Left forelimb (tissue), 1 donor: ENCODE measurements at regions not wholly inside any gene's neighbourhood (a gene's known extent, or its start where the extent isn't known, plus 50 kb on each side); places are given as distances from the start of the nearest gene placed in this dataset.
"Not testable (repeated sequence)": the region's sequence is repeated elsewhere in the genome, so short reads cannot be mapped to it uniquely, and the experiment has no call there.

Experiments used
- DNase-seq: peaks from one replicate; pipeline ENCODE4 v3.0.0-alpha.2; 2018; ENCODE audit warnings: low spot score

DNA sequence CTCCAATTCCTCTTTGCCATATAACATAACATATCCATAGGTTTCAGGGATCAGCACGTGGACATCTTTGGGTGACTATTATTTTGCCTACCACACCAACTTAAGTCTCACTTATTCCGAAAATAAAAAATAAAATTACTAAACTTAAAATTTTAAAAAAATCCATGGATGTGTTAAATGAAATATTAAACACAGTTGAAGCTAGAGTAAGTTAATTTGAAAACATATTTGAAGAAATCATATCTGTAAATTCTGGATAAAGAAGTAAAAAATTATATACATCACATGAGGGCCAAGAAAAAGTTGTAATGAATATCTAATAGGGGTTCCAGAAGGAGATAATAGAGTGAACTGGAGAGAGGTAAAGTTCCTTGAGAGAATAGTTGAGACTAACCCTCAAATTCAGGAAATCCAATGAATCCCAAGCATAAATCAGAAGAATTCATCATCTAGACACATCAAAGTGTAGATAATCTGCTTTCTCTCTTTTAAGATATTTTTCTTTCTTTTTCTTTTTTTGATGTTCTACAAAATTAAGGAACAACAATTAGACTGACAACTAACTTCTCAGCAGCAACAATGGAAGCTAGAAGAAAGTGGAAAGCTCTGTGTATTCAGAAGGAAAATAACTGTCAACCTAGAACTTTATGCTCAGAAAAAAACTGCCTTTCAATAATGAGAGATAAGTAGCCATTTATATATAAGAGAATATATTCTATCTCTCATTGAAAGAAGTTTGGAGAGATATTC, 147.4 kb downstream of the ABHD5 start:
- DNase-seq, result no peak

DNA sequence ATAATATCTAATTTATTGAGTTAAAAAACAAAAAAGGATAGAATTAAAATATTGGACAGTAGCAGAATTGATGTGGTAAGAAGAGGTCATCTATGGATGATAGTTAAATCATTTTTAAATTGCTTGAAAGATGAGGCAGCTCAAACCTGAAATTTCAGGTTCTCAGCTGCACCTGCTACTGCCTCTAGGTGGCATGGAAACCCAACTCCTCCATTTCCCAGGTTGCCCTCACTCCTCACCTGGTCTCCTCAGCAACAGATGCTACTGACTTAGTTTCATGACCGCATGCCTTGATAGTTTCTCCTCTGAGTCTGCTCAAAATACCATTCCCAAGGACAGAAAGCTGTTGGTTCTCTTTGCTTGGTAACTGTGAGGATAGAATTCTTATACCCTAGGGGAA, 148.1 kb downstream of the ABHD5 start:
- DNase-seq, result no peak

DNA sequence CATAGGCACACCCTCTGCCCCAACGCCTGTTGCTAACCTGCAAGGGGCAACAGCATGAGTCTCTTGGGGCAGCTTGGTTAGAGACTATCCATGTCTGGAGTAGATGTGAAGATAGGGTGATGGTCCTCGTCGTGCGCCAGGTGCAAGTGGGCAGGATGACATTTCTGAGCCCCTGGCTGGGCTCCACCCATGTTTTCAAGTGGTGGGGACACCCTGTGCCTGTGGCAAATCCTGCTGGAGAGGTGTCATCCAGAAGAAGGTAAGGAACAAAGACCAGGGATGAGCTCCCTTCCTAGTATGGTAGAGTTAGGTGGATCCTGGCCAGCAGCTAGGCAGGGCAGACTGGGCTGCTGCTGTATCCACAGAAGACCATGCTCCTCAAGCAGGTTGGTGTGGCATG, 152.6 kb downstream of the ABHD5 start:
- DNase-seq, result peak; percentile 53

DNA sequence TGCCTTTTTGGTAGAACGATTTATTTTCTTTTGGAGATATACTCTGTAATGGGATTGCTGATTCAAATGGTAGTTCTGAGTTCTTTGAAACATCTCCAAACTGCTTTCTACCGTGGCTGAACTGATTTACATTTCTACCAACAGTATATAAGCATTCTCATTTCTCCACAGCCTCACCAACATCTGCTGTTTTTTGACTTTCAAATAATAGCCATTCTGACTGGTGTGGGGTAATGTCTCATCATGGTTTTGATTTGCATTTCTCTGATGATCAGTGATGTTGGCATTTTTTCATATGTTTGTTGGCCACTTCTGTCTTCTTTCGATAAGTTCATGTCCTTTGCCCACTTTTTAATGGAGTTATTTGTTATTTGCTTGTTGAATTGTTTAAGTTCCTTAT, 154.0 kb downstream of the ABHD5 start:
- DNase-seq, result no peak

DNA sequence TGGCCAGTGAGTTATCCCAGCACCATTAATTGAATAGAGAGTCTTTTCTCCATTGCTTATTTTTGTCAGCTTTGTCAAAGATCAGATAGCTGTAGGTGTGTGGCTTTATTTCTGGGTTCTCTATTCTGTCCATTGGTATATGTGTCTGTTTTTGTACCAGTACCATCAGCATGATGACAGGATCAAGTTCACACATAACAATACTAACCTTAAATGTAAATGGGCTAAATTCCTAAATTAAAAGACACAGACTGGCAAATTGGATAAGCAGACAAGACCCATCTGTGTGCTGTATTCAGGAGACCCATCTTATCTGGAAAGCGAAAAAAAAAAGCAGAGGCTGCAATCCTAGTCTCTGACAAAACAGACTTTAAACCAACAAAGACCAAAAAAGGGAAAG, 154.8 kb downstream of the ABHD5 start:
- not testable (repeated sequence) for DNase-seq

DNA sequence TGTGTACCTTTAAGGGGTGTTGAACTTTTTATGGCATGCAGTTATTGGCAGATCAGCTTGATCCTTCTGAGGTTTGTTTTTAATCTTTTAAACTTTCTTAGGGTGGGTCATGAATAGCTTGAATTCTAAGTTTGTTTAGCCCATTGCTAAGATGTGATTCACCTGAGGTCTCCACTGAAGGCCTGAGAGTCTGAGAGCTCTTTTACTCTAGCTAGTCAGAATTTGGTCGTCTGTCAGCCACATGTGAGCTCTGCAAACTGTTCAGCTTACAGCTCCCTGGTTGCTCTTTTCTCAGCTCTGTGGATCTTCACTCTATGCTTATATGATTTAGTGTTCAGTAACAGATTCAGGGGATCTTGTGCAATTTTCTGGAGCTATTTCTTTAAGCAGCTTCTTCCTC, 161.3 kb downstream of the ABHD5 start:
- DNase-seq, result no peak

DNA sequence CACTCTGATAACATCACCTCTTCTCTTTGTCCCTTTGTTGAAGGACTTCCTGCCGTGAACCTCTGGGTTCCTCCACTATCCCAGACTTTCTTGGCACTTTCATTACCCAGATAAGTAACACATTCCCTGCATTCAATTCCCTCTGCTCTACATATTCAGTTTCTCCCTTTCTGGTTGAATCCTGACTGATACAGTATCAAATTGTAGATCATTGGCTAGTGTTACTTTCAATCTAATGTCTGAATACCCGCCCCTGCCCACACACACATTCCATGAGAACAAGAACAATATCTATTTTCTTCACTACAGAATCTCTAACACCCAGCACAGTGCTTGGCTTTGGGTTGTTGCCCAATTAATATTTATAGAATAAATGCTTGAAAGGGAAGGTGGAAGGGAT, 163.5 kb downstream of the ABHD5 start:
- DNase-seq, result no peak

DNA sequence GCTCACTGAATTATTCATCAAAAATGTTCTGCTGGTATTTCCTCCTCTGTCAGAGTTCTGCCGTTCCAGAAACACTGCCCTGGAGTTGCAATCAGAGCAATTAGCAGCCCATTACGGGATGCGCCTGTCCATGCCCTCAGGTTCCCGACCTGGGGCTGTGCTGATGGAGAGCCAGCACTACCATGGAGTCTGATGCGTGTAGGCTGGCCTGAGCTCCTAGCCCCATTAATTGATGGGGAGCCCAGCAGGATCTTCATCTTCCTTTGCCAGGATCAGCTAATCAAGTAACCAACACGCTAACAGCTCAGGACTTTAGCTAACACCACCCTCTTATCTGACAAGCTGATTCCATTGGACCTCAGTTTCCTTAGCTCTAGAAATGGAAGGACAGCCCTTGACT, 164.2 kb downstream of the ABHD5 start:
- DNase-seq, result no peak

DNA sequence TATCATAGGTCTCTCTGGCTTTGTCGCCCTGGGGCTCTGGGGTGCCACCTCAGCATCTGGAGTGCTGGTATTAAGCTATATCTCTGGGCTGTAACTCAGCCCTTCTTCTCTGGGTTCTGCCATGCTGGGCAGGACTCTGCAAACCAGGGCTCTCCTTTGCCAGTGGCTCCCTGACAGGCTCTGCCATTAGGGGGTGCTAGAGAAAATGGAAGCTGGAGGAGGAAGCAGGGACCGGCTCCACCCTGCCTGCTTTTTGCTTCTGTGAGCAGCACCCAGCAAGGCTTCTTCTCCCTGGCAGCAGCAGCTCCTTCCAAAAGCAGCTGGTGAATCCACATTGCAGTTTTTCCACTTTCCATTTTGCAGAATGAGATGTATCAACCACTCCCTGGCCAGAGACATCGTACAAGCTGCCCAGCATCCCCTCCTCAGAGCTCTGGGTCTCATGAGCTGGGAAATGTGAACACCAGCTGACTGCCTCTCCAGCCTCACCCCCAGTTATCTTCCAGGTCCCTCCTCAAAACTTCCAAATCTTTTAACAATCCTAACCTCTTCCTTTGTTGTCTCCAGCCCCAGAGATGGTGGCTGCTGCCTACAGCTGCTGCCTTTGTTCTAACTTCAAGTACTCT, 165.0 kb downstream of the ABHD5 start:
- DNase-seq, result peak; percentile 62

DNA sequence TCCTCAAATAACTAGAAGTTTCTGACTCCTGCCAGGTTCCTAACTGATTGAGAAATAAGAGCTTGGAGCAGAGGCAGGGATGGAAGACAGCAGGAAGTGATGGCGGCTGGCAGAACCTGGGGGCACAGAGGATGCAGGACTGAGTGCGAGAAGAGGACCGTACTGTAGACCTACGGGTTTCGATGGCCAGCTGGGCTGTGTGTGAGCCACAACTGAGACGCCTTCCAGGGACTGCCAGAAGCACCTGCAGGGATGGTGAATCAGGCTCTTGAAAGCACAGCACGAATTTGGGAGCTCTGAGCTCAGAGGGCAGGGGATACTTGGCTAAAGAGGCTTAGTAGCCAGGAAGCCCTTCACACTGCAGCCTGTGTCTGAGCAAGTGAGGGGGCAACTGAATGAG, 165.6 kb downstream of the ABHD5 start:
- DNase-seq, result no peak

DNA sequence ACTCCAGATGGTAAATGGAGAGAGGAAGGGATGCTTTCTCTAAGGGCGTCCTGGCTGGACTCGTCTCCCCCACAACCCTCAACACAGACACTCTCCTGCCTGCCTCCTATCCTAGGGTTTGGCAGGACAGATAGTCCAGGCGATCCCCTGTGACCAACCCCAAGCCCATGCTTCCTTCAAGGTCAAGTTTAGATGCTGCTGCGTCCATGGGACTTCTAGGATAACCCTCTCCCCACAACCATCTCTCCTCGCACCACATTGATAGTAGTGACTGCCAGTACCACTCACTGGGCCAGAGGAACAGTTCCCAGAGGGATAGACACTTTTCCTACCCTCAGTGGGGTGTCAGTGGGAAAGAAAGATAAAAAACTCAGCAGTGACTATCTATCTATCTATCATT, 166.0 kb downstream of the ABHD5 start:
- no peak for DNase-seq

DNA sequence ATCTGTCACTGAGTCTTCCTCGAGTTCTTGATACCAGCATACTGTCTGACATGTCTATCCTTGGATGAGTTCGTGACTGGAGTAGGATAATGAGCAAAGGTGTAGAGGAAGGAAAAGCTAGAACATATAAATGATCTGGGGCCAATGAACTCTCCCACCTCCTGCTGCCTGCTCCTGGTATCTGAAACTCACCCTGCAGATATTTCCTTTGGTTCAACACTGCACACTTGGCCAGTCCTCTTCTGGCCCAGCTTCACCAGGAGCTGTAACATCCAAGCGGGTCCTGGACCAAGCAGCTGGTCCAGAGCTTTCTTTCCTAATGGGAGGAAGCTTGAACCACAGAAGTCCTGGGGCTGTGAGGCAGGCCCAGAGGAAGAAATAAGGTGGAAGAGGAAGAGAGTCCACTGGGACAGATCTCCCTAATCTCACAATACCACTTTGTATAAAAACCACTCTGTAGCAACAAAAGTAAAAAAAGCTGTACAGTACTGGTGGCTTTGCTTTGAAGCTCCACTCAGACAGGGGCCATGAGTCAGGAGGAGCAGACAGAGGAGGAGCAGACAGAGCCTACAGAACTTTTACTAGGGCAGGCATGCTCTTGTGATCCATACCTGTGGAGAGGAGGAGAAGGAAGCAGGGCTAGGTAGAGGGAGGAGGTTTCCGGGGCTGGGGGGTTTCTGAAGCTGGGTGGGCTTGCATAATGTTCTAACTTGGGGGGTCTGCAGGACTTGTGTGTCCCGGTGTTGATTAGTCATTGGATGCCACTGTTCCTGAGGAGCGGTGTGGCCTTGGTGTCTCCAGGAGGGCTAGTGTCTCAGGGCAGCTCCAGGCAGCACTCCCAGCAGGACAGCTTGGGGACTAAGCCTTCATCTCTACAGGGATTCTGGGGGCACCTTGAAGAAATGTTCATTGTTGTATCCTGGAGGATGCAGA, 166.9 kb downstream of the ABHD5 start:
- peak; percentile 58 for DNase-seq

DNA sequence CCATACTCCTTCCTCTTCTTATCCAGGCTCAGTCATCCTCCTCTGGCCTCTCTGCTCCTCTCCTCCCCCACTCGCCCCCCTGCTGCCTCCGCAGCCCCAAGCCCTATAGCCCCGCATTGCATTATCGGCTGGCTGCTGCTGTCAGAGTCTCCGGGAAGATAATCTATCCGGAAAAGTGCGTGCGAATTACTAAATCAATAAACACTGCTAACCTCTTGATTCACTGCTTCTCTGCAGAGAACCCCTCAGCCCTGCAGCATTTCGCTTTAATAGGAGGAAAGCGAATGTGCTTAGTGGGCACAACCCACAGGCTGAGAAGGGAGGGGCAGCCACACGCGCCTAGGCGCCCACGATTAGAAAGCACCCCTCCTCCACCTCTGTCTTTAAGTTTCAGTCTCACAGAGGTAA, 167.6 kb downstream of the ABHD5 start:
- no peak for DNase-seq

DNA sequence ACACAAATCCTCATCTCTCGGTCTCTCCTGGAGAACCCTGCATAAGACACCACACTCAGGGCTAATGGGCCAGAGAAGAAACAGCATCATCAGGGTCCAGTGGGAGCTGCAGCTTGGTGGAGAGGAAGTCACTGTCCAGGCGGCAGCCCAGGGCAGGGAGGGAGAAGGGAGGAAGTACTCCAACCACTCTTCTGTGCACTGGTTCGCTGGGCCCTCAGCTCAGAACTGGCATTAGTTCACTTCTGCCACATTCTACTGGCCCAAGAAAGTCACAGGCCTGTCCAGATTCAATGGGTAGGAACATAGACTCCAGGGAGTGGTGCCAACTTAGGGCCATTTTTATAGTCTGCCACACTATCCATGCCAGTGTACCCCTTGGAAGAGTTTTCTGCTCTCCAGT, 169.0 kb downstream of the ABHD5 start:
- no peak for DNase-seq

DNA sequence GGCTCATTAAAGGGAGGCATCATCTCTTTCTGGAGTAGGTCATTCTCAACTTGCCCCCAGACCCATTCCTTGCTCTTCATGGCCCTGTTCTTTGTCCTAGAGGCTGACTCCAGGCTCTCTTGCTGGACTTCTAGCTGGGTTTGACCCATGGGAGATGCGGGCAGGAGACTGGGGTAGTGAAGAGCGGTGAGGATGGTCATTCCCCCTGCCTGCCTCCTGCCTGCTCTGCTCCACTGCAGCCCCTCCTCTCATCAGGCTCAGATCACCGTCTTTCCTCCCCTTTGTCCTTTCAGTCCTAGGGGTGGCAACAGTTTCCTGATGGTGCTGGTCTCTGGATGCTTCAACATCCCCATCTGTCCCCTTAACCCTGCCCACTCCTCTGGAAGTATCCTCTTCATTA, 170.9 kb downstream of the ABHD5 start:
- DNase-seq, result peak; percentile 28

DNA sequence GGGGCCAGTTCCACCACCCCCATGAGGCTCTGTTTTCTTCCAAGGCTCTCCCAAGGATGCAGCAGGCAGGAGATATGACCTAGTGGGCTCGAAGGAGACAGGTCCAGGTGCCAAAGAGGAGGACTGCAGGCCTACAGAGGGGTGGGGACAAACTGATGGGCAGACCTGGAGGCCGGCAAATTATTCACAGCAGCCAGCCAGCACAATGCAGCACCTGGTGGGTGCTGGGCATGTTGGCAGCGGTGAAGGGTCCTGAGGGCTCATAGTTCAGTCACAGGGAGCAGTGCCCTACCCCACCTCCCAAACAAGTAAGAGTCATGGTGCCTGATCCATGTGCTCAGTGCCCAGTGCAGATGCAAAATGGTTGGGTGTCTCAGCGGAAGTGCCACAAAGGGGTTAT, 171.7 kb downstream of the ABHD5 start:
- DNase-seq, result no peak

DNA sequence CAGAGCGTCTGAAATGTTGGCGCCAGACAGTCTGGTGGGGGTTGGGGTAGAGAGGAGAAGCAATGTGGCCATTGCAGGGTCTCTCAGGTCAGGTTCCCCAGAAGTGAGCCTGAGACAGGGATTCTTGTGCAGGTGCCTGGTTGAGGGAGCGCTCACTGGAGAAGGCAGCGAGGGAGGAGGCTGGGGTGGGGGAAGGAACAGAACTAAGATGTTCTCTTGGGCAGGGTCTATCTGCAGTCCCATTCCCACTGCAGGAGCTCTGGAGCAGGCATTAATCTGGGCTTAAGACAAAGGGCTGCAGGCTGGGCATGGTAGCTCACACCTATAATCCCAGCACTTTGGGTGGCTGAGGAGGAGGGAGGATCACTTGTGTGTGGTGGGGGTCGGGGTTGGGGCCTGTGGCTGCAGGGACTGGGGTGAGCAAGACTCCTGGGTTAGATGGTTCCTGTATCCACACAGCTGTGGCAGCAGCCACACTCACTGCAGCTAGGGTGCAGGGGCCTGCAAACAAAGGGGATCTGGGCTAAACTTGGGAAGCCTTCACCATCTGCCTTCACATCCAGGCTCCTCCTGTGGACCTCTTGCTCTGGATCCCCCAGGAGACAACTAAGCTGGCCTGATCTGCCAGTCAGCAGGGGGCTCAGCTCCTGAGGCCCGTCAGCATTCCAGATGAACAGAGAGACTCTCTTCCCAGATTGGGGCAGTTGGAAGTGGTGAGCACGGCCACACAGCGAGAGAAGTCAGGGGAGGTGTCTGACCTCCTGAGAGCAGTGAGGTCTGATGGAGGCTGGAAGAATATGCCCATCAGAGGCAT, 172.5 kb downstream of the ABHD5 start:
- DNase-seq, result peak; percentile 51

DNA sequence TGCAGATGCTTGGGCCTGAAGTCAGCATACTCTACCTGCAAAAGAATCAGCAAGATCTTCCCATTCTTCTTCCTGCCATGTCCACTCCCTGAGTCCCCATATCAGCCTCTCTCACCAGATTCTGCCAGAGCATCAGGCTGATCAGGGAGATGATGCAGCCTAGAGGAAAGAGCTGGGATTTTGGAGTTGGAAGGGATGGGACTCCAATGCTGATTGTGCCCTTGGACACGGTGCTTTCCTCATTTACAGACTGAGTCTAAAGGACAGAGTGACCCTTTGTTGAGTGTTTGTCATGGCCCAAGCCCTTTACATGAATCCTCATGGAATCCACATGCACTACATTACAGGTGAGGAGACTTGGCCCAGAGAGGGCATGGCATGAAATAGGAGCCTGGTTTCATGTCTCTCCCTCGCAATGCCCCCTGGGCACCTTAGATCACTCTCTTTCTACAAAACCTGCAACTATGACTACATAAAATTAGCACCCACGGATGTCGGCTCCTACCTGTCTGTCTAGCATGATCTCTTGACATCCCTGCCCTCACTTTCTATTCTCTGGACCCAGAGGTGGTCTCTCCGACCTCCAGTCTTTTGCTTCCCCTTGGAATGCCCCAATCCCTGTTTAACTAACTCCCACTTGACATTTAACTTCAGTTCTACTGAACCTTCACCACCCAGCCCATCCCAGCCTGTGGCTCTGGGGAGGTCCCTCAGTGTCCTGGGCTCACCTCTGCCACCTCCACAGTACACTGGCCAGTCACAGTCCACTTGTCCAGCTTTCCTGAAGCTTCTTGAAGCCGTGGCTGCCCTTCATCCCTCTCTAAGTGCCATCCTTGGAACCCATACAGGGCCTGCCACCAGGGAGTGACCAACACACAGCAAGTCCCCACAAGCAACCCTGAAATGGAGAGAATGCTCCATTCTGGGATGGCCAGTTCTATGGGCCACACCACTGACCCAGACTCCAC, 173.5 kb downstream of the ABHD5 start:
- DNase-seq, result peak; percentile 41

DNA sequence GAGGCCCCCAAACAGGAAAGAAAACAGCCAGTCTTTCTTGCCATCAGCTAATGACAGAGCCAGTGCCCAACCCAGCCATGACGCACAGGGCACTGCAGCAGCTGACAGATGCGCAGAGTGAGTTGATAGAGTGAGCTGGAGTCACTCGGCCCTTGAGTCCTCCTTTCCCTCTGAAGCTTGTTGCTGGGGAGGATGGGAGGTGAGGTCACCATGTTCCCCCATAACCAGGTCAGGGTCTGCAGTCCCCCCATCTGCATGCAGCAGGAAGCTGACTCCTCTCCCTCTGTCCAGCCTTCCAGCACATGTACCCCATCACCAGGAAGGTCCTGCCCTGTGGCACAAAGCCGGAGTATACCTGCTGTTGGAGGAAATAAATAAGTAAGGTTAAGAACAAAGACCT, 174.6 kb downstream of the ABHD5 start:
- peak; percentile 40 for DNase-seq

DNA sequence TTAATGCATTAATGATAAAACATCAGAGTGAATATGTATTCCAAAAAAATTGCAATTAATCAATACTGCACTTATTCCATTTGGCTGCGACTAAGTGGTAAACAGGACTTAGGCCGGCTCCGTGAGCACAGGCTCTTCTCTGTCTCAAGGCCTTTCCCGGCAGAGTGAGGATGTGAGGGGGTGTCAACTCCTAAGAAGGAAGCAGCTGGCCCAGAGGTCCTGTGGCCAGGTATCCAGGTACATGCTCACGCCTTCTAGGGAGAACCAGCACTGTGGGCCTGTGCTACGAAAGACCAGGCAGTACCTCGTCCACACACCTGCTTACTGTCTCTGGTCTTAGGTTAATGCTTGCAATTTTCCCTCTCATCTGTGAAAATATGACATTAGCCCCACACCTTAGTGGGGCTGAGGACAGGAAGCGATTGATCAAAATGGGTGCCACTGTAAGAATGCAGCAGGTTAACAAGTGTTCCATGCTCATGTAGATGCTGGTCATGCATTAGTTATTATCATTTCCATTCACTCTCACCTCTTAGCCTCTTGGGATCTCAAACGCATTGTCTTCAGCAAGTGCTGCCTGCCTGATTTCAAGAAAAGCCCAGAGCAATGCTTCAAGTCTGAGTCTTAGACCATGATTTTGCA, 175.3 kb downstream of the ABHD5 start:
- DNase-seq, result peak; percentile 9
